ENCODE measurements at regions not wholly inside any gene's neighbourhood (a gene's known extent, or its start where the extent isn't known, plus 50 kb on each side); places are given as distances from the start of the nearest gene placed in this dataset.

GRCh38 chr6:148042536-148042935, 300.1 kb upstream of the SASH1 start:
- H3K27me3 ChIP-seq (ENCODE audit: control insufficient read depth, insufficient read depth, low read length): no peaks in the 10 kb centered on the region
- no peak overlapping the region for H2BK20ac ChIP-seq (ENCODE audit: low read depth, low read length)
- H3K79me1 ChIP-seq (ENCODE audit: low read depth in 1 of 2, low read length in 2 of 2): no peaks in the 10 kb centered on the region
- no CpG with 5 or more reads among the region's 1 CpG for WGBS, 2 experiments (ENCODE audit: extremely low coverage in 2 of 2, insufficient read length in 1 of 2)
- H3K4me1 ChIP-seq (ENCODE audit: control insufficient read depth, insufficient read depth, low read length): peaks cover 7% of the 10 kb centered on the region; the same call in 1 of the 2 replicates
- no peak overlapping the region for H3K4me2 ChIP-seq (ENCODE audit: low read depth, low read length)
- no peaks in the 10 kb centered on the region for H3K9me3 ChIP-seq (ENCODE audit: control insufficient read depth, insufficient read depth, low read length)
- H2AK9ac ChIP-seq (replicated peaks; ENCODE audit: low read depth, low read length, poor library complexity): no peak overlapping the region
- no peaks in the 10 kb centered on the region for H3K9me1 ChIP-seq (ENCODE audit: insufficient read depth, low read length)
- no peak overlapping the region for H2BK5ac ChIP-seq (ENCODE audit: low read depth, low read length, poor library complexity, severe bottlenecking)
- H3K14ac ChIP-seq (replicated peaks; ENCODE audit: low read depth, low read length): no peak overlapping the region
- no peak for DNase-seq
- ChIA-PET CTCF (no interaction called here), POLR2A (ENCODE audit: unreplicated experiment) (no interaction called here)
- no peak overlapping the region for H3K9ac ChIP-seq (ENCODE audit: low read depth, low read length)
- in situ Hi-C loops (cut with MboI; ENCODE audit: low sequenced_read_pairs): no loop called here
- no peak overlapping the region for H3K18ac ChIP-seq (ENCODE audit: low read depth, low read length)
- no peak overlapping the region for H3K23ac ChIP-seq (ENCODE audit: low read depth, low read length)
- no peak overlapping the region for H2BK15ac ChIP-seq (ENCODE audit: low read depth, low read length)
- H3K56ac ChIP-seq (ENCODE audit: extremely low read depth, insufficient read depth, low read length): no peak overlapping the region
- no peaks in the 10 kb centered on the region for H4K20me1 ChIP-seq (ENCODE audit: insufficient read depth, low read length)
- TF ChIP-seq RCOR1 (IDR thresholded peaks at IDR 0.05; ENCODE audit: insufficient replicate concordance, low read length): no peak
- no peak for TF ChIP-seq USF2 (IDR thresholded peaks at IDR 0.05; ENCODE audit: low read depth, low read length)
- TF ChIP-seq CTCF (conservative IDR thresholded peaks at IDR 0.05; ENCODE audit: low read depth, low read length): no peak
- TF ChIP-seq BHLHE40 (IDR thresholded peaks at IDR 0.05; ENCODE audit: low read depth, low read length): no peak
- no peak for TF ChIP-seq RFX5 (IDR thresholded peaks at IDR 0.05; ENCODE audit: low read depth, low read length)
- TF ChIP-seq ELK1 (IDR thresholded peaks at IDR 0.05; ENCODE audit: borderline replicate concordance, low read depth, low read length): no peak
- TF ChIP-seq CHD1 (IDR thresholded peaks at IDR 0.05; ENCODE audit: low read depth, low read length): no peak
- H3K4ac ChIP-seq (ENCODE audit: low read depth, low read length): no peak overlapping the region
- no peak overlapping the region for H2AFZ ChIP-seq (replicated peaks; ENCODE audit: low read length, poor library complexity)
- H3K27ac ChIP-seq (ENCODE audit: insufficient read depth, low read length): no peak overlapping the region
- H2BK120ac ChIP-seq (ENCODE audit: low read depth, low read length): no peak overlapping the region
- no peak overlapping the region for H4K8ac ChIP-seq (ENCODE audit: low read depth in 2 of 2, low read length in 2 of 2)
- no peak overlapping the region for H4K5ac ChIP-seq (ENCODE audit: low read depth, low read length)
- intact Hi-C loops (cut with micrococcal nuclease): loop anchor here (5.0 kb wide), 1 partner anchor 205 kb away; no protein-coding TSS in a partner anchor
- BruUV-seq (replicated peaks): no TSS peak
- H4K91ac ChIP-seq (ENCODE audit: insufficient read depth, low read depth, low read length): no peak overlapping the region
- H2AK5ac ChIP-seq (ENCODE audit: low read depth, low read length): no peak overlapping the region
- no peaks in the 10 kb centered on the region for H3K36me3 ChIP-seq (ENCODE audit: control insufficient read depth, insufficient read depth, low read length)
- no peak for ATAC-seq (ENCODE audit: low read depth)
- no peak overlapping the region for H3K4me3 ChIP-seq (ENCODE audit: insufficient read depth, low read depth, low read length)
- dilution Hi-C loops (cut with HindIII; ENCODE audit: low sequenced_read_pairs, unreplicated experiment): no loop called here

All from IMR-90 (cell line).